ENCODE measurements at regions not wholly inside any gene's neighbourhood (a gene's known extent, or its start where the extent isn't known, plus 50 kb on each side); places are given as distances from the start of the nearest gene placed in this dataset.

- TF ChIP-seq CTCF (conservative IDR thresholded peaks at IDR 0.05; ENCODE audit: low read depth, low read length) (no peak), EZH2 (IDR thresholded peaks at IDR 0.05; ENCODE audit: borderline replicate concordance, low read depth, low read length, poor library complexity, severe bottlenecking) (no peak)
Observed at GRCh38 chr14:51547701-51548100, 104.0 kb upstream of the FRMD6 start.

Measured in A673 (cell line).